ENCODE measurements at regions not wholly inside any gene's neighbourhood (a gene's known extent, or its start where the extent isn't known, plus 50 kb on each side); places are given as distances from the start of the nearest gene placed in this dataset.

GRCh38 chr15:80308002-80308401 is 56.0 kb upstream of the CTXND1 start:
- in situ Hi-C loops (cut with MboI; ENCODE audit: low sequenced_read_pairs), result no loop called here
- DNase-seq (ENCODE audit: low spot score in 2 of 2), result peak in 1 of 2 experiments; percentile 58
- no peaks in the 10 kb centered on the region for H3K4me1 ChIP-seq
- no peaks in the 10 kb centered on the region; the same call in 1 of the 2 replicates for H3K27me3 ChIP-seq (ENCODE audit: low read depth)
- no peaks in the 10 kb centered on the region for H3K36me3 ChIP-seq (replicated peaks)
- H3K4me3 ChIP-seq, result no peak overlapping the region
- no peaks in the 10 kb centered on the region for H3K9me3 ChIP-seq

GRCh38 chr15:80309769-80310384 is 57.9 kb upstream of the CTXND1 start:
- Histone ChIP-seq H3K4me1 (no peaks in the 10 kb centered on the region), H3K27me3 (ENCODE audit: low read depth) (no peaks in the 10 kb centered on the region; the same call in none of the 2 replicates), H3K4me3 (no peak overlapping the region), H3K36me3 (replicated peaks) (no peaks in the 10 kb centered on the region), H3K9me3 (no peaks in the 10 kb centered on the region)
- in situ Hi-C loops (cut with MboI; ENCODE audit: low sequenced_read_pairs), result no loop called here
- peak; percentile 42 to 52 for DNase-seq (ENCODE audit: low spot score in 2 of 2)

- no peaks in the 10 kb centered on the region; the same call in none of the 2 replicates for H3K27me3 ChIP-seq (ENCODE audit: low read depth)
- H3K4me1 ChIP-seq, result no peaks in the 10 kb centered on the region
- no peak for DNase-seq (ENCODE audit: low spot score in 2 of 2)
- in situ Hi-C loops (cut with MboI; ENCODE audit: low sequenced_read_pairs), result no loop called here
- no peak overlapping the region for H3K4me3 ChIP-seq
- H3K9me3 ChIP-seq, result no peaks in the 10 kb centered on the region
- H3K36me3 ChIP-seq (replicated peaks), result no peaks in the 10 kb centered on the region
Observed at GRCh38 chr15:80310776-80311175, 58.8 kb upstream of the CTXND1 start.

- DNase-seq (ENCODE audit: low spot score in 2 of 2), result no peak
- Histone ChIP-seq H3K4me3 (no peak overlapping the region), H3K27me3 (ENCODE audit: low read depth) (no peaks in the 10 kb centered on the region; the same call in 1 of the 2 replicates), H3K36me3 (replicated peaks) (no peaks in the 10 kb centered on the region), H3K9me3 (no peaks in the 10 kb centered on the region), H3K4me1 (no peaks in the 10 kb centered on the region)
- in situ Hi-C loops (cut with MboI; ENCODE audit: low sequenced_read_pairs), result no loop called here
Observed at GRCh38 chr15:80315289-80315987, 63.4 kb upstream of the CTXND1 start.

- DNase-seq (ENCODE audit: low spot score in 2 of 2), result no peak
- H3K4me3 ChIP-seq, result no peak overlapping the region
Observed at GRCh38 chr15:80317389-80318182, 65.6 kb upstream of the CTXND1 start.

GRCh38 chr15:80321853-80322252 is 69.8 kb upstream of the CTXND1 start:
- Histone ChIP-seq H3K4me3 (no peak overlapping the region), H3K4me1 (no peaks in the 10 kb centered on the region), H3K36me3 (replicated peaks) (no peaks in the 10 kb centered on the region), H3K9me3 (no peaks in the 10 kb centered on the region), H3K27me3 (ENCODE audit: low read depth) (no peaks in the 10 kb centered on the region)
- in situ Hi-C loops (cut with MboI; ENCODE audit: low sequenced_read_pairs), result no loop called here
- no peak for DNase-seq (ENCODE audit: low spot score in 2 of 2)

More at GRCh38 chr15:80317389-80318182, 65.6 kb upstream of the CTXND1 start:
- in situ Hi-C loops (cut with MboI; ENCODE audit: low sequenced_read_pairs), result no loop called here
- H3K9me3 ChIP-seq, result no peaks in the 10 kb centered on the region
- H3K27me3 ChIP-seq (ENCODE audit: low read depth), result no peaks in the 10 kb centered on the region; the same call in 1 of the 2 replicates
- H3K36me3 ChIP-seq (replicated peaks), result no peaks in the 10 kb centered on the region
- H3K4me1 ChIP-seq, result no peaks in the 10 kb centered on the region

- Histone ChIP-seq H3K4me1 (no peaks in the 10 kb centered on the region), H3K9me3 (peaks cover 3% of the 10 kb centered on the region; the same call in 1 of the 2 replicates), H3K27me3 (ENCODE audit: low read depth) (no peaks in the 10 kb centered on the region), H3K36me3 (replicated peaks) (no peaks in the 10 kb centered on the region), H3K4me3 (no peak overlapping the region)
- in situ Hi-C loops (cut with MboI; ENCODE audit: low sequenced_read_pairs), result no loop called here
- DNase-seq (ENCODE audit: low spot score in 2 of 2), result no peak
Observed at GRCh38 chr15:80323285-80323684, 71.3 kb upstream of the CTXND1 start.

GRCh38 chr15:80324545-80325080 is 72.6 kb upstream of the CTXND1 start:
- H3K36me3 ChIP-seq (replicated peaks), result no peaks in the 10 kb centered on the region
- H3K9me3 ChIP-seq, result peaks cover 3% of the 10 kb centered on the region; the same call in 1 of the 2 replicates

GRCh38 chr15:80325206-80325605 is 73.2 kb upstream of the CTXND1 start:
- H3K27me3 ChIP-seq (ENCODE audit: low read depth), result no peaks in the 10 kb centered on the region
- H3K9me3 ChIP-seq, result peaks cover 3% of the 10 kb centered on the region; the same call in 1 of the 2 replicates
- H3K4me3 ChIP-seq, result no peak overlapping the region
- no peaks in the 10 kb centered on the region for H3K4me1 ChIP-seq
- DNase-seq (ENCODE audit: low spot score in 2 of 2), result no peak
- in situ Hi-C loops (cut with MboI; ENCODE audit: low sequenced_read_pairs), result no loop called here
- no peaks in the 10 kb centered on the region for H3K36me3 ChIP-seq (replicated peaks)

More at GRCh38 chr15:80324545-80325080, 72.6 kb upstream of the CTXND1 start:
- H3K4me1 ChIP-seq, result no peaks in the 10 kb centered on the region
- H3K4me3 ChIP-seq, result no peak overlapping the region
- in situ Hi-C loops (cut with MboI; ENCODE audit: low sequenced_read_pairs), result no loop called here
- H3K27me3 ChIP-seq (ENCODE audit: low read depth), result no peaks in the 10 kb centered on the region
- no peak for DNase-seq (ENCODE audit: low spot score in 2 of 2)

GRCh38 chr15:80326270-80326669 is 74.3 kb upstream of the CTXND1 start:
- peaks cover 3% of the 10 kb centered on the region; the same call in 1 of the 2 replicates for H3K9me3 ChIP-seq
- H3K4me1 ChIP-seq, result no peaks in the 10 kb centered on the region
- H3K4me3 ChIP-seq, result no peak overlapping the region
- H3K27me3 ChIP-seq (ENCODE audit: low read depth), result no peaks in the 10 kb centered on the region
- in situ Hi-C loops (cut with MboI; ENCODE audit: low sequenced_read_pairs), result no loop called here
- no peaks in the 10 kb centered on the region for H3K36me3 ChIP-seq (replicated peaks)
- no peak for DNase-seq (ENCODE audit: low spot score in 2 of 2)

- no peaks in the 10 kb centered on the region for H3K27me3 ChIP-seq (ENCODE audit: low read depth)
Observed at GRCh38 chr15:80328496-80328895, 75.7 kb upstream of the ARNT2 start.

GRCh38 chr15:80331886-80332406 is 72.2 kb upstream of the ARNT2 start:
- H3K4me1 ChIP-seq, result no peaks in the 10 kb centered on the region
- no peaks in the 10 kb centered on the region for H3K36me3 ChIP-seq (replicated peaks)
- DNase-seq (ENCODE audit: low spot score in 2 of 2), result no peak
- no peak overlapping the region for H3K4me3 ChIP-seq
- H3K27me3 ChIP-seq (ENCODE audit: low read depth), result no peaks in the 10 kb centered on the region
- in situ Hi-C loops (cut with MboI; ENCODE audit: low sequenced_read_pairs), result no loop called here
- peaks cover 3% of the 10 kb centered on the region; the same call in 1 of the 2 replicates for H3K9me3 ChIP-seq

More at GRCh38 chr15:80328496-80328895, 75.7 kb upstream of the ARNT2 start:
- Histone ChIP-seq H3K4me1 (no peaks in the 10 kb centered on the region), H3K9me3 (peaks cover 3% of the 10 kb centered on the region; the same call in 1 of the 2 replicates), H3K4me3 (no peak overlapping the region), H3K36me3 (replicated peaks) (no peaks in the 10 kb centered on the region)
- DNase-seq (ENCODE audit: low spot score in 2 of 2), result no peak
- in situ Hi-C loops (cut with MboI; ENCODE audit: low sequenced_read_pairs), result no loop called here

GRCh38 chr15:80333261-80333660 is 70.9 kb upstream of the ARNT2 start:
- Histone ChIP-seq H3K36me3 (replicated peaks) (no peaks in the 10 kb centered on the region), H3K4me3 (no peak overlapping the region), H3K4me1 (no peaks in the 10 kb centered on the region), H3K27me3 (ENCODE audit: low read depth) (no peaks in the 10 kb centered on the region), H3K9me3 (no peaks in the 10 kb centered on the region)
- no peak for DNase-seq (ENCODE audit: low spot score in 2 of 2)
- in situ Hi-C loops (cut with MboI; ENCODE audit: low sequenced_read_pairs), result no loop called here
